HEK293 (cell line): ENCODE measurements at regions not wholly inside any gene's neighbourhood (a gene's known extent, or its start where the extent isn't known, plus 50 kb on each side); places are given as distances from the start of the nearest gene placed in this dataset.

Experiments
- BCL11B ChIP-seq: fragments of 450-650 bp; formaldehyde crosslinking; IDR thresholded peaks from 2 replicates; pipeline ENCODE4 v1.5.1; 2016; ENCODE audit warnings: low read depth, missing biosample characterization, missing genetic modification characterization
- TCF7L2 ChIP-seq: IDR thresholded peaks from 2 replicates; pipeline ENCODE4 v1.6.1; 2011; ENCODE audit warnings: low read depth, mild to moderate bottlenecking, inconsistent platforms, low read length, moderate library complexity, borderline replicate concordance
- ZBTB11 ChIP-seq: fragments of 450-650 bp; formaldehyde crosslinking; conservative IDR thresholded peaks from 2 replicates; pipeline ENCODE4 v1.5.1; 2016; ENCODE audit warnings: low read depth, missing biosample characterization, missing genetic modification characterization

- TF ChIP-seq ZBTB11 (tag by site-specific recombination) (no peak), TCF7L2 (no peak), BCL11B (tag by site-specific recombination) (no peak)
Observed at GRCh38 chr7:84913731-84914130, 273.1 kb downstream of the SEMA3D start.
